ENCODE measurements at regions not wholly inside any gene's neighbourhood (a gene's known extent, or its start where the extent isn't known, plus 50 kb on each side); places are given as distances from the start of the nearest gene placed in this dataset.

GRCh38 chr20:11686820-11687543 lies 230.7 kb upstream of the BTBD3 start:
- no peak overlapping the region for H3K4me2 ChIP-seq
- H3K27me3 ChIP-seq (ENCODE audit: insufficient read depth, low read depth) = no peaks in the 10 kb centered on the region
- no peaks in the 10 kb centered on the region for H4K20me1 ChIP-seq (ENCODE audit: insufficient read depth)
- no peak overlapping the region for H3K27ac ChIP-seq
- no peaks in the 10 kb centered on the region for H3K79me2 ChIP-seq (ENCODE audit: insufficient read depth, low read depth)
- no peak overlapping the region for H3K9ac ChIP-seq
- H2AFZ ChIP-seq (ENCODE audit: low read depth) = no peak overlapping the region
- H3K36me3 ChIP-seq (ENCODE audit: insufficient read depth) = no peaks in the 10 kb centered on the region
- H3K4me3 ChIP-seq (IDR thresholded peaks at IDR 0.05; ENCODE audit: insufficient read depth, low read depth, low read length) = no peak overlapping the region
- no peak for TF ChIP-seq CTCF (conservative IDR thresholded peaks at IDR 0.05; ENCODE audit: low read depth, low read length)
- H3K4me1 ChIP-seq (ENCODE audit: low read depth, poor library complexity, severe bottlenecking) = no peaks in the 10 kb centered on the region

- H3K79me2 ChIP-seq (ENCODE audit: insufficient read depth, low read depth) = no peaks in the 10 kb centered on the region
- no peak overlapping the region for H3K27ac ChIP-seq
- no peaks in the 10 kb centered on the region for H3K4me1 ChIP-seq (ENCODE audit: low read depth, poor library complexity, severe bottlenecking)
- TF ChIP-seq CTCF (conservative IDR thresholded peaks at IDR 0.05; ENCODE audit: low read depth, low read length) = no peak
- no peak overlapping the region for H3K4me2 ChIP-seq
- no peaks in the 10 kb centered on the region for H3K27me3 ChIP-seq (ENCODE audit: insufficient read depth, low read depth)
- no peaks in the 10 kb centered on the region for H3K36me3 ChIP-seq (ENCODE audit: insufficient read depth)
- no peak overlapping the region for H2AFZ ChIP-seq (ENCODE audit: low read depth)
- H3K4me3 ChIP-seq (IDR thresholded peaks at IDR 0.05; ENCODE audit: insufficient read depth, low read depth, low read length) = no peak overlapping the region
- H4K20me1 ChIP-seq (ENCODE audit: insufficient read depth) = no peaks in the 10 kb centered on the region
- H3K9ac ChIP-seq = no peak overlapping the region
These were observed 230.0 kb upstream of the BTBD3 start for GRCh38 chr20:11687546-11688292.

DNA sequence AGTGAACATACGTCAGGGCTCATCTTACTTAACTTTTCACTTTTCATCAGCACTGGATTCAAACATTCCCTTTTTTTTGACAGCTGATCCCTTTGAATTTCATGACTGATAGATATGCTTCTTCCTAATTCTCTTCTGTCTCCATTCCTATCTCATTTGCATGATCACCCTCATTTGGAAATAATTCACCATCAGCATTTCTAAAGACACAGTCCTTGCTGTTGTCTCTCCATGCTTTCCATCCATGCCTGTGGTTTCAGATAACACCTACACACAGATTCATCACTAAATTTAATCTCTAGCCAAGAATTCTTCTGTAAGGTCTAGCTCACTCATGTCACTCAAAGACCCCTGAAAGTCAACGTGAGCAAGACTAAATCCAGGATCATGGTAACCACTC lies 228.4 kb upstream of the BTBD3 start:
- Histone ChIP-seq H3K4me2 (no peak overlapping the region), H3K4me3 (IDR thresholded peaks at IDR 0.05; ENCODE audit: insufficient read depth, low read depth, low read length) (no peak overlapping the region), H4K20me1 (ENCODE audit: insufficient read depth) (no peaks in the 10 kb centered on the region), H3K4me1 (ENCODE audit: low read depth, poor library complexity, severe bottlenecking) (no peaks in the 10 kb centered on the region), H2AFZ (ENCODE audit: low read depth) (no peak overlapping the region), H3K27ac (no peak overlapping the region), H3K9ac (no peak overlapping the region), H3K27me3 (ENCODE audit: insufficient read depth, low read depth) (no peaks in the 10 kb centered on the region), H3K79me2 (ENCODE audit: insufficient read depth, low read depth) (no peaks in the 10 kb centered on the region), H3K36me3 (ENCODE audit: insufficient read depth) (no peaks in the 10 kb centered on the region)
- no peak for TF ChIP-seq CTCF (conservative IDR thresholded peaks at IDR 0.05; ENCODE audit: low read depth, low read length)

GRCh38 chr20:11691766-11692165 lies 225.9 kb upstream of the BTBD3 start:
- Histone ChIP-seq H2AFZ (ENCODE audit: low read depth) (no peak overlapping the region), H3K4me1 (ENCODE audit: low read depth, poor library complexity, severe bottlenecking) (no peaks in the 10 kb centered on the region), H3K27ac (no peak overlapping the region), H3K79me2 (ENCODE audit: insufficient read depth, low read depth) (no peaks in the 10 kb centered on the region), H3K4me3 (IDR thresholded peaks at IDR 0.05; ENCODE audit: insufficient read depth, low read depth, low read length) (no peak overlapping the region), H3K9ac (no peak overlapping the region), H3K27me3 (ENCODE audit: insufficient read depth, low read depth) (no peaks in the 10 kb centered on the region), H3K36me3 (ENCODE audit: insufficient read depth) (no peaks in the 10 kb centered on the region), H3K4me2 (no peak overlapping the region), H4K20me1 (ENCODE audit: insufficient read depth) (no peaks in the 10 kb centered on the region)
- no peak for TF ChIP-seq CTCF (conservative IDR thresholded peaks at IDR 0.05; ENCODE audit: low read depth, low read length)

All from KMS-11 (cell line).